Endodermal cell (in vitro differentiated cells): ENCODE measurements at regions not wholly inside any gene's neighbourhood (a gene's known extent, or its start where the extent isn't known, plus 50 kb on each side); places are given as distances from the start of the nearest gene placed in this dataset.

Experiments
- DNase-seq: peaks from one replicate; pipeline ENCODE4 v3.0.0-alpha.2; 2017
- H3K27ac ChIP-seq: 2 replicates; pipeline ENCODE4 v1.5.1; 2013; ENCODE audit warnings: mild to moderate bottlenecking, low read depth, low read length, moderate library complexity
- H3K27me3 ChIP-seq: 2 replicates; pipeline ENCODE4 v1.6.1; 2013; ENCODE audit warnings: mild to moderate bottlenecking, low read length, moderate library complexity; ENCODE audit not compliant: insufficient read depth, control insufficient read depth, poor library complexity, severe bottlenecking
- H3K36me3 ChIP-seq: 2 replicates; pipeline ENCODE4 v1.7.0; 2013; ENCODE audit warnings: mild to moderate bottlenecking, low read length, moderate library complexity; ENCODE audit not compliant: control insufficient read depth, insufficient read depth
- H3K4me1 ChIP-seq: one replicate; pipeline ENCODE4 v1.7.0; 2013; ENCODE audit warnings: low read length; ENCODE audit not compliant: control insufficient read depth, insufficient read depth
- H3K4me3 ChIP-seq: 2 replicates; pipeline ENCODE4 v1.5.1; 2013; ENCODE audit warnings: mild to moderate bottlenecking, low read length, moderate library complexity
- H3K9ac ChIP-seq: 2 replicates; pipeline ENCODE4 v1.6.1; 2013; ENCODE audit warnings: mild to moderate bottlenecking, low read length, moderate library complexity; ENCODE audit not compliant: poor library complexity, severe bottlenecking; ENCODE audit errors: extremely low read depth
- H3K9me3 ChIP-seq: 2 replicates; pipeline ENCODE4 v1.6.1; 2013; ENCODE audit warnings: mild to moderate bottlenecking, low read length, moderate library complexity; ENCODE audit not compliant: control insufficient read depth
- H3K27ac Mint-ChIP-seq: 2 replicates; pipeline ENCODE4 v1.8.0; 2020; ENCODE audit warnings: mixed read lengths
- H3K27me3 Mint-ChIP-seq: 2 replicates; pipeline ENCODE4 v1.8.0; 2021; ENCODE audit warnings: mild to moderate bottlenecking, mixed read lengths; ENCODE audit not compliant: insufficient read depth
- H3K36me3 Mint-ChIP-seq: 2 replicates; pipeline ENCODE4 v1.8.0; 2020; ENCODE audit warnings: low read depth, mixed read lengths
- H3K4me1 Mint-ChIP-seq: 2 replicates; pipeline ENCODE4 v1.8.0; 2020; ENCODE audit warnings: mixed read lengths
- H3K4me3 Mint-ChIP-seq: 2 replicates; pipeline ENCODE4 v1.8.0; 2020; ENCODE audit warnings: mild to moderate bottlenecking, moderate library complexity, mixed read lengths
- H3K9me3 Mint-ChIP-seq: 2 replicates; pipeline ENCODE4 v1.8.0; 2020; ENCODE audit warnings: mild to moderate bottlenecking, mixed read lengths
- CTCF ChIP-seq: fragments of 200-600 bp; sonication (generic); conservative IDR thresholded peaks from 2 replicates; pipeline ENCODE4 v1.5.0; 2021; ENCODE audit warnings: antibody characterized with exemption, mild to moderate bottlenecking
- WGBS, 2 experiments: methylation state at CpG; one replicate each; pipeline versions ENCODE4 v1.1.5 to v1.1.7; 2013; ENCODE audit warnings: missing lambda C conversion rate in 2 of 2, mixed read lengths in 1 of 2; ENCODE audit not compliant: insufficient coverage in 1 of 2, insufficient read length in 1 of 2; 5-methylcytosine and 5-hydroxymethylcytosine counted together

DNA sequence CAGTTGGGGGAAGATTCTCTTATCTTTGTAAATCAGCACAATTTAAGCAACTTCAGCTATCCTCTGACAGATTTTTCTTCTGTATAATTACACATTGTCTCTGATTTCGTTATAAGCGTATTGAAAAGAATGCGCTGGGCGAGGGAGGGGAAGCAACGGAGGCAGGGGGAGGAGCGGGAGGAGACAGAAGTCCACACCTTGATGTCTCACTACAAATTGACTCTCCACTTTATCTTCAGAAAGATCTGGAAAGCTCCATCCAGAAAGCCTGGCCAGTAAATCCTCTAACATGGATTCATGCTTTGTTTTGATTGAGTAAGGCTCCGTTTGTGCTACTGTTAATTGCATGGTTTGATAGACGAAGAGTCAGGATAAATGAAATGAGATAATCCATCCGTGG is 76.6 kb downstream of the SMIM21 start:
- no peak overlapping the region for H3K27ac ChIP-seq
- peak overlapping the region; percentile 40 for H3K4me3 ChIP-seq
- Mint-ChIP-seq H3K4me3 (no peak overlapping the region), H3K36me3 (peaks cover 16% of the 10 kb centered on the region), H3K27ac (no peak overlapping the region), H3K4me1 (peaks cover 14% of the 10 kb centered on the region), H3K27me3 (no peaks in the 10 kb centered on the region), H3K9me3 (peaks cover 48% of the 10 kb centered on the region)
- H3K9me3 ChIP-seq, result peaks cover 41% of the 10 kb centered on the region
- H3K36me3 ChIP-seq, result no peaks in the 10 kb centered on the region
- no peak for TF ChIP-seq CTCF
- no peak overlapping the region for H3K9ac ChIP-seq
- 73 to 94% methylated on average over 3 to 9 of the region's 9 CpGs for WGBS, 2 experiments
- peaks cover 5% of the 10 kb centered on the region for H3K4me1 ChIP-seq
- DNase-seq, result no peak
- H3K27me3 ChIP-seq, result no peaks in the 10 kb centered on the region

DNA sequence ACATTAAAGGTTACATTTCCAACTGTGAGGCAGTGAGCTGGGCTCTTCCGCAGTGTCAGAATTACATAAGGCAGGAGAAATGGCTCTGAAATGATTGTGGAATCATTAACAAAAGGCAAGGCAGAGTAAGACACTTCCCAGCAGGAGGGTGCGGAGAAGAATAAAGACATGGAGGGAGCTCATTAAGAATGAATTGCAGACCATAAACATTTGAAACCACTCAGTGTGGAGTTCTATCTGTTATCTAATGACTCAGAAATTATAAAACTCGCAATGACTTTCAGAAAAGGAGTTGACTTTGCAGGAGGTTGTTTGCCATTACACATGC is 77.0 kb downstream of the SMIM21 start:
- Histone ChIP-seq H3K27ac (peak overlapping the region; percentile 2), H3K4me3 (peak overlapping the region; percentile 40), H3K27me3 (no peaks in the 10 kb centered on the region), H3K36me3 (no peaks in the 10 kb centered on the region), H3K9me3 (peaks cover 41% of the 10 kb centered on the region), H3K9ac (no peak overlapping the region), H3K4me1 (peaks cover 5% of the 10 kb centered on the region)
- Mint-ChIP-seq H3K4me3 (no peak overlapping the region), H3K9me3 (peaks cover 47% of the 10 kb centered on the region), H3K36me3 (peaks cover 16% of the 10 kb centered on the region), H3K4me1 (peaks cover 14% of the 10 kb centered on the region), H3K27ac (peak overlapping the region; percentile 0), H3K27me3 (no peaks in the 10 kb centered on the region)
- WGBS, 2 experiments, result 43 to 44% methylated on average over 2 to 3 of the region's 3 CpGs
- no peak for TF ChIP-seq CTCF
- peak; percentile 71 for DNase-seq

GRCh38 chr18:75349668-75350511 is 77.6 kb downstream of the SMIM21 start:
- DNase-seq, result no peak
- Mint-ChIP-seq H3K9me3 (peaks cover 44% of the 10 kb centered on the region), H3K27ac (peak overlapping the region; percentile 0), H3K4me1 (peaks cover 14% of the 10 kb centered on the region), H3K36me3 (peaks cover 16% of the 10 kb centered on the region), H3K27me3 (no peaks in the 10 kb centered on the region), H3K4me3 (no peak overlapping the region)
- Histone ChIP-seq H3K4me1 (peaks cover 5% of the 10 kb centered on the region), H3K27ac (peak overlapping the region; percentile 2), H3K4me3 (peak overlapping the region; percentile 40), H3K9ac (no peak overlapping the region), H3K27me3 (no peaks in the 10 kb centered on the region), H3K36me3 (no peaks in the 10 kb centered on the region), H3K9me3 (peaks cover 41% of the 10 kb centered on the region)
- no peak for TF ChIP-seq CTCF
- WGBS, 2 experiments, result 62 to 63% methylated on average over 5 to 18 of the region's 18 CpGs
